ENCODE measurements at regions not wholly inside any gene's neighbourhood (a gene's known extent, or its start where the extent isn't known, plus 50 kb on each side); places are given as distances from the start of the nearest gene placed in this dataset.

DNA sequence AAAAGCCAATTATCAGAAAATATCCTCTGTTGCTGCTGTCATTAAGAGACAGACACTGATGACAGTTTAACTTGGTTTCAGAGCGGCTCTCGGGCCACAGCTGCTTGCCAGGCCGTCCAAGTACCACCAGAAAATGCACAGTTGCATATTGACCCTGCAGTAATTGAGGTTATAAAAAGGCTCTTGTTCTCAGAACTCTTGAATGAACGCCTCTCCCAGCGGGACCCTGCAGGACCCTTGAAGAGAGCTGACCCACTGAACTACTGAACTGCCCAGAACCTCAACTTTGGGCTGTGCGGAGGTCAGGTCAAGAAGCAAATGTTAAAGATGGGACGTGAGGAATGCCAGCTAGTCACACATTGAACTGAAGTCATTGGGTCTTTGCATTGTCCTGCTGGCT is 1559.0 kb upstream of the SLC10A2 start:
- TF ChIP-seq, protein P1, sequence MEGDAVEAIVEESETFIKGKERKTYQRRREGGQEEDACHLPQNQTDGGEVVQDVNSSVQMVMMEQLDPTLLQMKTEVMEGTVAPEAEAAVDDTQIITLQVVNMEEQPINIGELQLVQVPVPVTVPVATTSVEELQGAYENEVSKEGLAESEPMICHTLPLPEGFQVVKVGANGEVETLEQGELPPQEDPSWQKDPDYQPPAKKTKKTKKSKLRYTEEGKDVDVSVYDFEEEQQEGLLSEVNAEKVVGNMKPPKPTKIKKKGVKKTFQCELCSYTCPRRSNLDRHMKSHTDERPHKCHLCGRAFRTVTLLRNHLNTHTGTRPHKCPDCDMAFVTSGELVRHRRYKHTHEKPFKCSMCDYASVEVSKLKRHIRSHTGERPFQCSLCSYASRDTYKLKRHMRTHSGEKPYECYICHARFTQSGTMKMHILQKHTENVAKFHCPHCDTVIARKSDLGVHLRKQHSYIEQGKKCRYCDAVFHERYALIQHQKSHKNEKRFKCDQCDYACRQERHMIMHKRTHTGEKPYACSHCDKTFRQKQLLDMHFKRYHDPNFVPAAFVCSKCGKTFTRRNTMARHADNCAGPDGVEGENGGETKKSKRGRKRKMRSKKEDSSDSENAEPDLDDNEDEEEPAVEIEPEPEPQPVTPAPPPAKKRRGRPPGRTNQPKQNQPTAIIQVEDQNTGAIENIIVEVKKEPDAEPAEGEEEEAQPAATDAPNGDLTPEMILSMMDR (IDR thresholded peaks at IDR 0.05), result no peak
- no peak for TF ChIP-seq POLR2A (IDR thresholded peaks at IDR 0.05)

Measured in lower leg skin (tissue), 3 donors.